B cell (primary cell): ENCODE measurements at regions not wholly inside any gene's neighbourhood (a gene's known extent, or its start where the extent isn't known, plus 50 kb on each side); places are given as distances from the start of the nearest gene placed in this dataset.

ENCODE experiments used
- CTCF ChIP-seq: fragments of 200-600 bp; IDR thresholded peaks from one replicate; pipeline ENCODE4 v1.8.0; 2022; ENCODE audit warnings: antibody characterized with exemption, mild to moderate bottlenecking
- EZH2 ChIP-seq: IDR thresholded peaks from 2 replicates; pipeline ENCODE4 v1.6.1; 2012; ENCODE audit warnings: borderline replicate concordance, low read depth, mild to moderate bottlenecking, moderate library complexity, low read length; ENCODE audit not compliant: insufficient read depth, poor library complexity, severe bottlenecking

DNA sequence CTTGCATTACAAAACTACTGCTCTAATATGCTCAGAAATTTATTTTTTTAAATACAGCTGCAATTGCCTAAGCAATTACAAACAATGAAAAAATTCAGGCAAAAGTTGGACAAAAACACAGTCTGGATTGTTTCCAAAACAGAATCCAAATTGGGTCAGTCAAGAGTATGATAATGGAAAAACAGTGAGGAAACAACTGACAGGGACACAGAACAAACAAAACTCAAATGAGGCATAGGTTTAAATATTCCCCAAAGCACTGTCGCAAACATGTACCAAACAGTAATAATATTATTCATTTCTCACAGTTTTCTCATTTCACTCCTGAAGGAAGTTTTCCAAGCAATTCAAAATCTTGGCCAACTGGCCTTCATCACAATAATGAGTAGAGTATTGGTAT lies 386.6 kb downstream of the CENPC start:
- TF ChIP-seq CTCF (no peak), EZH2 (no peak)
